ENCODE measurements at regions not wholly inside any gene's neighbourhood (a gene's known extent, or its start where the extent isn't known, plus 50 kb on each side); places are given as distances from the start of the nearest gene placed in this dataset.

DNA sequence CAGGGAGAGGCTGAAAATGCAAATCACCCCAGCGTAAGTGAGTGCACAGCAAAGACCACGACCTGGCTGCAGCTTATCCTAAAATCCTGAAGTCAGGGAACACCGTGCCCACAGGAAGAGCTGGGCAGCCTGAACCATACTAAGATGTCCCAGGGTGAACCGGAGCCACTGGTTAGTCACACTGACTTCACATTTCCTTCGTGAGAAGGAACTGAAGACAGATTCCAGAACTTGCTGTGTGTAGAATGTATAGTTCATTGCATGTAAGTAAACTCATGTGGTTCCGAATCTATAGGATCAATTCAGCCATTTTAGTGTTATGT is 84.6 kb upstream of the NDUFV2 start:
- POLR2A ChIA-PET, result no interaction called here
- Mint-ChIP-seq H3K27ac (ENCODE audit: unreplicated experiment) (no peak overlapping the region), H3K27me3 (ENCODE audit: insufficient read depth, unreplicated experiment) (no peaks in the 10 kb centered on the region), H3K4me3 (ENCODE audit: unreplicated experiment) (no peak overlapping the region), H3K36me3 (ENCODE audit: insufficient read depth, unreplicated experiment) (no peaks in the 10 kb centered on the region), H3K4me1 (ENCODE audit: low read depth, unreplicated experiment) (no peaks in the 10 kb centered on the region), H3K9me3 (ENCODE audit: unreplicated experiment) (peaks cover 8% of the 10 kb centered on the region)
- no peak for DNase-seq
- no TSS peak for BruUV-seq (replicated peaks)
- Histone ChIP-seq H3K36me3 (ENCODE audit: control insufficient read depth, insufficient read depth, low read length) (no peaks in the 10 kb centered on the region), H3K9me3 (no peaks in the 10 kb centered on the region), H3K27me3 (replicated peaks; ENCODE audit: control insufficient read depth, insufficient read depth, low read length) (no peaks in the 10 kb centered on the region), H3K4me1 (no peaks in the 10 kb centered on the region), H3K4me3 (ENCODE audit: low read depth, low read length) (no peak overlapping the region)
- CTCF ChIA-PET, result no interaction called here
- intact Hi-C loops (cut with micrococcal nuclease; ENCODE audit: unreplicated experiment), result no loop called here
- TF ChIP-seq, protein P1, sequence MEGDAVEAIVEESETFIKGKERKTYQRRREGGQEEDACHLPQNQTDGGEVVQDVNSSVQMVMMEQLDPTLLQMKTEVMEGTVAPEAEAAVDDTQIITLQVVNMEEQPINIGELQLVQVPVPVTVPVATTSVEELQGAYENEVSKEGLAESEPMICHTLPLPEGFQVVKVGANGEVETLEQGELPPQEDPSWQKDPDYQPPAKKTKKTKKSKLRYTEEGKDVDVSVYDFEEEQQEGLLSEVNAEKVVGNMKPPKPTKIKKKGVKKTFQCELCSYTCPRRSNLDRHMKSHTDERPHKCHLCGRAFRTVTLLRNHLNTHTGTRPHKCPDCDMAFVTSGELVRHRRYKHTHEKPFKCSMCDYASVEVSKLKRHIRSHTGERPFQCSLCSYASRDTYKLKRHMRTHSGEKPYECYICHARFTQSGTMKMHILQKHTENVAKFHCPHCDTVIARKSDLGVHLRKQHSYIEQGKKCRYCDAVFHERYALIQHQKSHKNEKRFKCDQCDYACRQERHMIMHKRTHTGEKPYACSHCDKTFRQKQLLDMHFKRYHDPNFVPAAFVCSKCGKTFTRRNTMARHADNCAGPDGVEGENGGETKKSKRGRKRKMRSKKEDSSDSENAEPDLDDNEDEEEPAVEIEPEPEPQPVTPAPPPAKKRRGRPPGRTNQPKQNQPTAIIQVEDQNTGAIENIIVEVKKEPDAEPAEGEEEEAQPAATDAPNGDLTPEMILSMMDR (IDR thresholded peaks at IDR 0.05; ENCODE audit: insufficient read depth in 1 of 2, low read depth in 1 of 2, low read length in 1 of 2, severe bottlenecking in 1 of 2, unreplicated experiment in 1 of 2), result no peak

DNA sequence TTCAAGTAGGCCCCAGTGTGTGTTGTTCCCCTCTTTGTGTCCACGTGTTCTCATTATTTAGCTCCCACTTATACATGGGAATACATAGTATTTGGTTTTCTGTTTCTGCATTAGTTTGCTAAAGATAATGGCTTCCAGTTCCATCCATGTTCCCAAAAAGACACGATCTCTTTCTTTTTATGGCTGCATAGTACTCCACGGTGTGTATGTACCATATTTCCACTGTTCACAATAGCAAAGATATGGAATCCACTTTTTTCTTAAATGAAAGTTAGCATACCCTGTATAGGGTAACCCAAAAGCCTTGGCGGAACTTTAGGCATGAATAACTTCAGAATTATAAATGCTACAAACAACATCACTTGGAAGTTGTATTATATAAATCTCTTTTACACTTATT is 83.4 kb upstream of the NDUFV2 start:
- no peak overlapping the region for H3K27ac Mint-ChIP-seq (ENCODE audit: unreplicated experiment)
- Histone ChIP-seq H3K36me3 (ENCODE audit: control insufficient read depth, insufficient read depth, low read length) (no peaks in the 10 kb centered on the region), H3K4me1 (no peaks in the 10 kb centered on the region), H3K27me3 (replicated peaks; ENCODE audit: control insufficient read depth, insufficient read depth, low read length) (no peaks in the 10 kb centered on the region), H3K4me3 (ENCODE audit: low read depth, low read length) (no peak overlapping the region), H3K9me3 (no peaks in the 10 kb centered on the region)
- H3K36me3 Mint-ChIP-seq (ENCODE audit: insufficient read depth, unreplicated experiment), result no peaks in the 10 kb centered on the region
- intact Hi-C loops (cut with micrococcal nuclease; ENCODE audit: unreplicated experiment), result no loop called here
- ChIA-PET POLR2A (no interaction called here), CTCF (no interaction called here)
- TF ChIP-seq, protein P1 (IDR thresholded peaks at IDR 0.05; ENCODE audit: insufficient read depth in 1 of 2, low read depth in 1 of 2, low read length in 1 of 2, severe bottlenecking in 1 of 2, unreplicated experiment in 1 of 2), result no peak
- no peaks in the 10 kb centered on the region for H3K4me1 Mint-ChIP-seq (ENCODE audit: low read depth, unreplicated experiment)
- no TSS peak for BruUV-seq (replicated peaks)
- H3K27me3 Mint-ChIP-seq (ENCODE audit: insufficient read depth, unreplicated experiment), result no peaks in the 10 kb centered on the region
- DNase-seq, result no peak
- no peak overlapping the region for H3K4me3 Mint-ChIP-seq (ENCODE audit: unreplicated experiment)
- peaks cover 8% of the 10 kb centered on the region for H3K9me3 Mint-ChIP-seq (ENCODE audit: unreplicated experiment)

DNA sequence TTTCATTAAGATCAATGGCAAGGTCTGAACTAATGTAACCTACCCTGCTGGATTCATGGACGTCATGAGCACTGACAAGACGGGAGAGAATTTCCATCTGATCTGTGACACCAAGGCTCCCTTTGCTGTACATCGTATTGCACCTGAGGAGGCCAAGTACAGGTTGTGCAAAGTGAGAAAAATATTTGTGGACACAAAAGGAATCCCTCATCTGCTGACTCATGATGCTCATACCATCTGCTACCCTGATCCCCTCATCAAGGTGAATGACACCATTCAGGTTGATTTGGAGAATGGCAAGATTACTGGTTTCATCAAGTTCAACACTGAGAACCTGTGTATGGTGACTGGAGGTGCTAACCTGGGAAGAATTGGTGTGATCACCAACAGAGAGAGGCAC is 82.3 kb upstream of the NDUFV2 start:
- POLR2A ChIA-PET, result no interaction called here
- Histone ChIP-seq H3K27me3 (replicated peaks; ENCODE audit: control insufficient read depth, insufficient read depth, low read length) (no peaks in the 10 kb centered on the region), H3K4me3 (ENCODE audit: low read depth, low read length) (no peak overlapping the region), H3K9me3 (no peaks in the 10 kb centered on the region), H3K4me1 (no peaks in the 10 kb centered on the region), H3K36me3 (ENCODE audit: control insufficient read depth, insufficient read depth, low read length) (no peaks in the 10 kb centered on the region)
- CTCF ChIA-PET, result no interaction called here
- Mint-ChIP-seq H3K36me3 (ENCODE audit: insufficient read depth, unreplicated experiment) (no peaks in the 10 kb centered on the region), H3K27me3 (ENCODE audit: insufficient read depth, unreplicated experiment) (no peaks in the 10 kb centered on the region), H3K27ac (ENCODE audit: unreplicated experiment) (no peak overlapping the region), H3K4me3 (ENCODE audit: unreplicated experiment) (no peak overlapping the region), H3K4me1 (ENCODE audit: low read depth, unreplicated experiment) (no peaks in the 10 kb centered on the region), H3K9me3 (ENCODE audit: unreplicated experiment) (peaks cover 8% of the 10 kb centered on the region)
- intact Hi-C loops (cut with micrococcal nuclease; ENCODE audit: unreplicated experiment), result no loop called here
- no peak for DNase-seq
- TF ChIP-seq, protein P1 (IDR thresholded peaks at IDR 0.05; ENCODE audit: insufficient read depth in 1 of 2, low read depth in 1 of 2, low read length in 1 of 2, severe bottlenecking in 1 of 2, unreplicated experiment in 1 of 2), result no peak
- no TSS peak for BruUV-seq (replicated peaks)
